Activated T-helper 17 cell treated with anti-CD3 and anti-CD28 coated beads, Interleukin-2, amount 50 U/mL, for 72 hours (primary cell): ENCODE measurements at regions not wholly inside any gene's neighbourhood (a gene's known extent, or its start where the extent isn't known, plus 50 kb on each side); places are given as distances from the start of the nearest gene placed in this dataset.

Experiments
- ATAC-seq: fragments of 150-1000 bp; cut with Tn5 transposase; replicated peaks from 2 replicates; pipeline ENCODE4 v1.10.0; 2021; ENCODE audit warnings: mild to moderate bottlenecking, moderate library complexity
- H3K27ac Mint-ChIP-seq: one replicate; pipeline ENCODE4 v1.8.0; 2022; ENCODE audit warnings: mixed read lengths
- H3K27me3 Mint-ChIP-seq: one replicate; pipeline ENCODE4 v1.8.0; 2022; ENCODE audit warnings: mixed read lengths
- H3K36me3 Mint-ChIP-seq: one replicate; pipeline ENCODE4 v1.8.0; 2022; ENCODE audit warnings: low read depth, mild to moderate bottlenecking, mixed read lengths
- H3K4me1 Mint-ChIP-seq: one replicate; pipeline ENCODE4 v1.8.0; 2022; ENCODE audit warnings: mixed read lengths
- H3K4me3 Mint-ChIP-seq: one replicate; pipeline ENCODE4 v1.8.0; 2022; ENCODE audit warnings: mild to moderate bottlenecking, mixed read lengths
- H3K9me3 Mint-ChIP-seq: one replicate; pipeline ENCODE4 v1.8.0; 2022; ENCODE audit warnings: mixed read lengths

DNA sequence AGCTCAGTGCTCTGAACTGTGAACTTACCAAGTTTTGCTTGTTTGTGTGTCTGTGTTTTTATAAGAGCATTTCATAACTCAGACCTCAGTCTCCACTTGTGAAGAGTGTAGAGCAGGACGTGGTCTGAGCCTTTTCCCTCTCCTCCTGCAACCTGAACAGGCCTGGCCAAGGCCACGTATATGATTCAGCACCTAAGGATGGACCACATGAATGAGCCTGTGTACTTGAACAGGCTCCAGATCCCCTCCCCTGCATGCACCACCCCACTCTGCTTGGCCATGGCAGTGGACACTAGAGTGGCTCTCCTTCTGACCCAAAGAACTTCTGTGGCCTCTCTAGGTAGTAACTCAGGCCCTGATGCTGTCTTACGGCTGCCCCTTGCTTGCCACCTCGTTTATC is 125.9 kb upstream of the FSTL4 start:
- Mint-ChIP-seq H3K27ac (no peak overlapping the region), H3K9me3 (no peaks in the 10 kb centered on the region), H3K4me3 (no peak overlapping the region), H3K27me3 (peaks cover 5% of the 10 kb centered on the region), H3K4me1 (no peaks in the 10 kb centered on the region), H3K36me3 (no peaks in the 10 kb centered on the region)
- ATAC-seq = no peak

DNA sequence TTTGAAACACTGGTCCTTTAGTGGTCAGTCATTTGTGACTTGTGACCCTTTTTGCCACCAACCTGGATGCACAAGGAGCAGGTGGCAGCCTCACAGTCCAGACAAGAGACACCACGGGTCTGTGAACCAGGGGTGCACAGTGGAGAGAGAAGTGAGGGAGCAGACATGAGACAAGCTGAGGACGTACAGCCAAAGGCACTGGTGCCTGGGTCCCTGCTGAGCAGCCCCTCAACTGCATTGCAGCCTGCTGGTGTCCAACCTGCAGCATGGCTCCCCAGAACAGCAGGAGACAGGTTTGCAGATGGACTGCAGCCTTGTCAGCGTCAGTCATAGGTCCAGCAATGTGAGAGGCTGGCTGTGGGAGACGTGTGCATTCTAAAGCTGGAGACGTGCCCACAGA is 124.2 kb upstream of the FSTL4 start:
- H3K4me3 Mint-ChIP-seq = no peak overlapping the region

DNA sequence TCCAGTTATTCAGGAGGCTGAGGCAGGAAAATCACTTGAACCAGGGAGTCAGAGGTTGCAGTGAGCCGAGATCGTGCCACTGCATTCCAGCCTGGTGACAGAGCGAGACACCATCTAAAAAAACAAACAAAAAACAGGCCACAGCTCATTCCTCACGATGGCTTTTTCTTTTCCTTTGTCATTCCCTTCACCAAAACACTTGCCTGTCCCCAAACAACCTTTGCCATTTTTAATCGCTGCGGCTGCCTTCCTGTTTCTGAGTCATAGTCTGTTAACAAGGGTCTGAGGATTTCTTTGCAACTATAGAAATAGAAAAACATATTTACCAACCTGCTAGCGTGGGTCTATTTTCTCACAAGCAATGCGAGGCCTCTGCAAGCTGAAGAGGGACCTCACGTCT is 123.0 kb upstream of the FSTL4 start:
- H3K27me3 Mint-ChIP-seq = peaks cover 5% of the 10 kb centered on the region
- no peak overlapping the region for H3K27ac Mint-ChIP-seq
- no peaks in the 10 kb centered on the region for H3K4me1 Mint-ChIP-seq
- ATAC-seq = no peak
- H3K9me3 Mint-ChIP-seq = no peaks in the 10 kb centered on the region
- no peak overlapping the region for H3K4me3 Mint-ChIP-seq
- H3K36me3 Mint-ChIP-seq = no peaks in the 10 kb centered on the region

More for the DNA sequence above, 124.2 kb upstream of the FSTL4 start:
- Mint-ChIP-seq H3K9me3 (no peaks in the 10 kb centered on the region), H3K36me3 (no peaks in the 10 kb centered on the region), H3K27ac (no peak overlapping the region), H3K4me1 (no peaks in the 10 kb centered on the region), H3K27me3 (no peaks in the 10 kb centered on the region)
- no peak for ATAC-seq

DNA sequence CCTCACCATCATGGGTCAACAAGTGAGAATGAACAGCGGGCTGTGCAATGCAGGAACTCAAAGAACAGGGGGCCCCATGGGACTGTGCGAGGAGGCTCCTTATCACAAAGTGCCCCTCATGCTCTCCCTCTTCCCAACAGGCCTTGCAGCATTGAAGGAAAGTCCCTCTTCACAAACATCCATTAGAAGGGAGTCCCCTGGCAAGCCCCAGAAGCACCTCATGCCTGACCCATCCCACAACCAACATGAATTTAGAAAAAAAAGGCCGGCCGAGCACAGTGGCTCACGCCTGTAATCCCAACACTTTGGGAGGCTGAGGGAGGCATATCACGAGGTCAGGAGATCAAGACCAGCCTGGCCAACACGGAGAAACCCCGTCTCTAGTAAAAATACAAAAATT is 122.6 kb upstream of the FSTL4 start:
- H3K27me3 Mint-ChIP-seq = peaks cover 5% of the 10 kb centered on the region
- H3K27ac Mint-ChIP-seq = no peak overlapping the region
- no peaks in the 10 kb centered on the region for H3K36me3 Mint-ChIP-seq
- no peak overlapping the region for H3K4me3 Mint-ChIP-seq
- no peak for ATAC-seq
- H3K9me3 Mint-ChIP-seq = no peaks in the 10 kb centered on the region
- no peaks in the 10 kb centered on the region for H3K4me1 Mint-ChIP-seq

DNA sequence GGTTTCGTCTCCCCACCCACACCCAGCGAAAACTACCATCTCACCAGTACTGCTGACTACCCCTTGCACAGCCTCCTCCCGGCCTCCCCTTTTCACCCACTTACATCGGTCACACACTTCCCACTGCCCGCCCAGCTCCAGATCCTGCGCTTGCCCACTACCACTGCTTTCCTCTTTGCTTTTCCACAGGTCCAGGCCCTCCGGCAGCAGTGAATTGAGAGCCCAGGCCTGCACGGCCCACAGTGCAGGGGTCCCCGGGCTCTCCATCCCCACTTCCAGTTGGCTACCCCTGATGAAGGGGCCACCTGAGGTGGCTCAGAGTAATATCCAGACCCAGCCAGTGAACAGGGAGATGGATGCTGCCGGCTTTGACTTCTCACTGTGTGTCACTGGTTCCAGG is 120.2 kb upstream of the FSTL4 start:
- Mint-ChIP-seq H3K4me1 (no peaks in the 10 kb centered on the region), H3K27ac (no peak overlapping the region), H3K36me3 (no peaks in the 10 kb centered on the region), H3K27me3 (peaks cover 8% of the 10 kb centered on the region), H3K9me3 (no peaks in the 10 kb centered on the region), H3K4me3 (no peak overlapping the region)
- no peak for ATAC-seq

DNA sequence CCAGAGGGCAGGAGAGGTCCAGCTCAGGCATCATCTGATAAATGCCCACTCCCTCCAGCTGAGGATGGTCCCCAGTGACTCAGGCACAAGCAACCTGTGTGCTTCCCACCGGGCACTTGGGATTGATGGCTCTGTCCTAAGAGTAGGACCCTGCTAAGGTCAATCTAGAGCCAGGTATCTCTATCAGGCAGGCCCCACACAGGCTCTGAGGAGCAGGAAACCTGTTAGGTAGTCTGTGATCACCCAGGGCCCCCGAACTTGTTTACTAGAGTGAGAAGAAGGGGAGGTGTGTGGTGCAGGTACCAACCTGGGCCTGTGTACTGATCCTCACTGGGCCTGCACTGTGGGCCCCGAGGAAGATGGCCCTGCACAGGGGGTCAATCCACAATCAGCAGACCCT is 119.6 kb upstream of the FSTL4 start:
- Mint-ChIP-seq H3K9me3 (no peaks in the 10 kb centered on the region), H3K36me3 (no peaks in the 10 kb centered on the region), H3K4me1 (no peaks in the 10 kb centered on the region), H3K27me3 (peaks cover 8% of the 10 kb centered on the region), H3K27ac (no peak overlapping the region), H3K4me3 (no peak overlapping the region)
- no peak for ATAC-seq

DNA sequence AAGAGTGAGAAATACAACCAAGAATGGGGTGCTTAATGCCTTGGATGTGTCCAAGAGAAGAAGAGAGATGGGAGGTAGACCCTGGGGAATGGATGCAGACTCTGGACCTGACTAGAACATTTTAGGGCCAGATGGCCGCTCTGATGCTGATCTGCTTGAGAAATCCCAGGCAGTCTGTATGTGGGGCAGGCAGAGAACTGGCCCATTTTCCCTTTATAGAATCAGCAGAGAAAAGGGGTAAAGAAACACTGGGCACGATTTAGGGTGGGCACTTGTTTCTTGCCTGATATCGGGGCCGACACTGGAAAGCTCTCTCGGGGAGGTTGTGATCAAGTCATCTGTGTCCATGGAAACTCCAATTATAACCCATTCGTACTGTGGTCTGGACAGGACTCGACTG is 118.5 kb upstream of the FSTL4 start:
- Mint-ChIP-seq H3K27me3 (peaks cover 11% of the 10 kb centered on the region), H3K4me3 (no peak overlapping the region), H3K36me3 (no peaks in the 10 kb centered on the region), H3K9me3 (no peaks in the 10 kb centered on the region), H3K27ac (no peak overlapping the region), H3K4me1 (no peaks in the 10 kb centered on the region)
- no peak for ATAC-seq

DNA sequence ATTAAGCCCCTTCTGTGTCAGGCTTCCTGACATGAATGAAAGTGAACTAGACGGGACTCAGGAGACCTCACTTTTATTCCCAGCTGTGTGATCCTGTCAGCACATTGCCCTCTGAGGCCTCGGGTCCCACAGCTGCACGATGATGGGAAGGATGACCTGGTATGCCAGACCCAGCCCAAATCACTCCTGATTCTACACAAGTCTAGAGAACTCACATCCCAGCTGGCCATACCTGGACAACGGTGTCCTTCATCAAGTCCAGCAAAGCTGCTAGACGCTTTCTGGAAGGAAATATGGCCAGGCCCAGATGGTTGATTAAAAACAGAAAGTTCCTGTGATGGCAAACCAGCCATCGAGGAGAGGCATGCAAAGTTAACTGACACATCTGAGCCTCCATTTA is 118.0 kb upstream of the FSTL4 start:
- Mint-ChIP-seq H3K9me3 (no peaks in the 10 kb centered on the region), H3K4me1 (no peaks in the 10 kb centered on the region), H3K4me3 (no peak overlapping the region), H3K27me3 (peaks cover 13% of the 10 kb centered on the region), H3K36me3 (no peaks in the 10 kb centered on the region), H3K27ac (no peak overlapping the region)
- ATAC-seq = no peak

DNA sequence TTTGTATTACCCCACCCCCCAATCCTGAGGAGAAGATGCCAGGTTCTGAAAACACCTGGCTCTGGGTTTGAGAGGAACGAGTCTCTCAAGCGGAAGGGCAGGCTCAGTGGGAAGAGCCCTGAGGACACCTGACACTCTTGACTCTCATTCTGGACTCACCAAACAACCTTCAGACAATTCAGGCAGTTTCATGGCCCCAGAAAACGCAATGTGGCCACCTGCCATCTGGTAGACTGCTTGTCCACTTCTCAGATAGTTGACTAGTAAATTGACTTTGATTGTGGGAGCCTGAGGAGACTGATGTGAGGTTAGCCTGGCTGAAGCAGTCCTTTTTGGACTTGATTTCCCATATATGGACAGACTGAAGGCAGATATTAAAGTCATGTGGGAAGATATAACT is 117.5 kb upstream of the FSTL4 start:
- Mint-ChIP-seq H3K27ac (no peak overlapping the region), H3K27me3 (peaks cover 15% of the 10 kb centered on the region), H3K4me1 (no peaks in the 10 kb centered on the region), H3K9me3 (no peaks in the 10 kb centered on the region), H3K36me3 (no peaks in the 10 kb centered on the region), H3K4me3 (no peak overlapping the region)
- no peak for ATAC-seq

DNA sequence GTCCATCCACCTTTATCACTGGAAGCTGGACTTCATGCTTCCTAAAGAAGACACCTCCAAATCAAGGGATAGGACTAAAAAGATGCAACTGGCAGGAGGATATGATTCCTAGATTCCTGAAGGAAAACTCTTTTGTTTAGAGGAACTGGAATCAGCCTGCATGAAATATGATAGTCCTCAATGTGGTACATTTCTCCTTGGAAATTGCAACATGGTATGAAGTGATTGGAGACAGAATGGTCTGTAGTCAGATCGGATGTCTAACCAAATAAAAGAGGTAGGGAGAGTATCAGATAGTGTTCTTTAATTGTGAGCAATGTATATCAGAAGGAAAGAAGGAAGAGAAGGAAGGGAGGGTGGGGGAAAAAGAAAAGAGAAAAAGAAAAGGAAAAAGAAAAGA is 116.1 kb upstream of the FSTL4 start:
- Mint-ChIP-seq H3K4me1 (no peaks in the 10 kb centered on the region), H3K27me3 (peaks cover 15% of the 10 kb centered on the region), H3K27ac (no peak overlapping the region), H3K4me3 (no peak overlapping the region), H3K36me3 (no peaks in the 10 kb centered on the region), H3K9me3 (no peaks in the 10 kb centered on the region)
- no peak for ATAC-seq

DNA sequence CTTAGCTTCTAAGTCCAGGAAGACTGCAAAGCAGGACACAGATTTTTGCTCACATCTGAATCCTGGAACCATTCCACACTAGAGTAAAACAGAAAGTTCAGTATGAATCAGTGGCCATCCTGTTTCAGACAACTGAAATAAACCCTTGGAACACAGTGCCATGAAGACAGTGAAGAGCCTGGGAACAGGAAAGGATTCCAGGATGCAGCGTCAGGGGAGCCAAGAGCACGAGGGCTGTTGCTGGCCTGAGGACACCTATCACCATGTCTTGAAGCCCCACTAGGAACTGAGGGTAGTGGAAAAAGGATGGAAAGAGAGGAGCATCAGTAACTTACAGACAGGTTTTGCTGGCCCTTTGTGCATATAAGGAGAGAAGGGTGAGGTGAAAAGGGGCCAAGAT is 115.3 kb upstream of the FSTL4 start:
- Mint-ChIP-seq H3K36me3 (no peaks in the 10 kb centered on the region), H3K9me3 (peaks cover 4% of the 10 kb centered on the region), H3K27ac (no peak overlapping the region), H3K4me3 (no peak overlapping the region), H3K4me1 (no peaks in the 10 kb centered on the region), H3K27me3 (peaks cover 18% of the 10 kb centered on the region)
- ATAC-seq = no peak

DNA sequence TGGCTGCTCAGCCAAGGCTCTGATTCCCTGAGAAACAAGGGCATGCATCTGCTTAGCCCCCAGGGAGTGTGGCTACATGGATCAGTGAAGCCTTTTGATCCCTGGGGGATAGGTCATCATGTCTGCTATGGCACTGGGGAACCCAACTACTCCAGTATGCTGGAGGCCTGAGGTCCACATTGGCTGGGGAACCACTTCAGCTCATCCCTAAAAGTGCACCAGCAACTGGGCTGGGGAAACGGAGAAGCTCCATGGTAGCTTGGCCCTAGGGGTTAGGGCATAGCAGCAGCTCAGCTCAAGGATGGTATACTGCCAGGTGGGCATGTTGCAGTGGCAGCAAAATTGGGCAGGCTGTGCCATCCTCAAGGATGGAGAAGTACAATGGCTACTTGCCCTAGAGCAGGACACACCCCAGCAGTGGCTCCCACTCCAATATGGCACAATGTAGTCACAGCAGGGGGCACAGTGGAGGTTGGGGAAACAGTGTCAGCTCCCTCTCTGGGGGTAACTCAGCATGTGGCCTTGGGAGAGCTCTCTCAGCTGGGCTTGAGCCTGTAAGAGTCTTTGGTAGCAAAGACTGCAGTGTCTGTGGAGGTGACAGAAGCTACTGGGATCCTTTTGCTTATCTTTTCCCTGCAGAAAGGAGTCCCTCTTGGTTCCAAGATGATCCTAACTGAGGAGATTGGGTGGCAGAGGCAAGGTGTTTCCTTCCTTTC is 111.5 kb upstream of the FSTL4 start:
- peaks cover 18% of the 10 kb centered on the region for H3K27me3 Mint-ChIP-seq
- no peak overlapping the region for H3K27ac Mint-ChIP-seq
- peaks cover 15% of the 10 kb centered on the region for H3K9me3 Mint-ChIP-seq
- H3K4me1 Mint-ChIP-seq = no peaks in the 10 kb centered on the region
- no peak overlapping the region for H3K4me3 Mint-ChIP-seq
- ATAC-seq = no peak
- H3K36me3 Mint-ChIP-seq = no peaks in the 10 kb centered on the region

DNA sequence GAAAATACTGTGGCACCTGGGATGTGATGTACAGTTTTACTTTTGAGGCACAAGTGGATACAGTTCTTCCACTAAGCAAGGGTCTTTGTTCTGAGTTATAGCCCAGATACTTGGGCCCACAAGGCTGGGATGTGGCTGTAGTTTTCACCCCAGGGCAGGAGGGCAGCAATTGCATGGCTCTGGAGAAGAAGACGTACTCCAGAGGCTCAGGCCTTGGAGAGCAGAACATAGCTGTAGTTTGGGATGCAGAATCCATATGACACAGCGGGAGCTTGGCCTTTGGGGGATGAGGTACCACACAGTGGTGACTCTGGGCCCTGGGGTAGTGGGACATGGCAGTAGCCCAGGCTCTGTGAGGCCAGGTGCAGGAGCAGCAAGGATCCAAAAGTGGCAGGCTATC is 110.8 kb upstream of the FSTL4 start:
- H3K27ac Mint-ChIP-seq = no peak overlapping the region
- H3K27me3 Mint-ChIP-seq = peaks cover 19% of the 10 kb centered on the region
- H3K36me3 Mint-ChIP-seq = no peaks in the 10 kb centered on the region
- H3K4me3 Mint-ChIP-seq = no peak overlapping the region
- H3K9me3 Mint-ChIP-seq = peaks cover 15% of the 10 kb centered on the region
- no peak for ATAC-seq
- no peaks in the 10 kb centered on the region for H3K4me1 Mint-ChIP-seq

DNA sequence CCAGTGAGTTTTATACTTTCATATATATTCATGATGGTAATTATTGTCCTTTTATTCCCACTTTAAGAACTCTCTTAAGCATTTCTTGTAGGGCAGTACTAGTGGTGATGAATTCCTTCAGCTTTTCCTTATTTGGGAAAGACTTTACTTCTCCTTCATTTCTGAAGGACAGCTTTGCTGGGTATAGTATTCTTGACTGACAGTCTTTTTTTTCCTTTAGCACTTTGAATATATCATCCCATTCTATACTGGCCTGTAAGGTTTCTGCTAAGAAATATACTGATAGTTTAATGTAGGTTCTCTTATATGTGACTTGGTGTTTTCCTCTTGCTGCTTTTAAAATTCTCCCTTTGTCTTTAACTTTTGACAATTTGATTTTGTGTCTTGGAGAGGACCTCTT is 109.0 kb upstream of the FSTL4 start:
- Mint-ChIP-seq H3K36me3 (no peaks in the 10 kb centered on the region), H3K4me1 (no peaks in the 10 kb centered on the region), H3K27ac (no peak overlapping the region), H3K27me3 (peaks cover 23% of the 10 kb centered on the region), H3K4me3 (no peak overlapping the region), H3K9me3 (peaks cover 15% of the 10 kb centered on the region)
- no peak for ATAC-seq

DNA sequence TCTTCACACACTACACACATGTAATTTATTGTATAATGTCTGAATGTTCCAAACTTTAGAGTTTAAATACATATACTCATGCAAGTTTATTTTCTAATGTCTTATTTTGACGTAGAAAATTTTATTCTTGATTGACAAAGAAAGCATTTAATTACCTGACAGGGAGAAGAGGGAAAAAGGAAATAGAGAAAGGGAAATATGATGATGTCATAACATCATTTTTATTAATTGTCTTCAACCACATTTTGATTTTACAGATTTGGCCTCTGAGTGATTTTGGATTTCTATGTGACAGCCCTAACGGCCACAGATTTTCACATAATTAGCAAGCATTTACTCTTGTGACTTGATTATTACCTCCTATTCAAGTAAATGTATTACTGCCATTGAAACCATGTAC is 106.1 kb upstream of the FSTL4 start:
- Mint-ChIP-seq H3K27ac (no peak overlapping the region), H3K36me3 (no peaks in the 10 kb centered on the region), H3K27me3 (peaks cover 20% of the 10 kb centered on the region), H3K4me3 (no peak overlapping the region), H3K9me3 (peaks cover 15% of the 10 kb centered on the region), H3K4me1 (no peaks in the 10 kb centered on the region)
- ATAC-seq = no peak
